HG03575 (cell line): ENCODE measurements at regions not wholly inside any gene's neighbourhood (a gene's known extent, or its start where the extent isn't known, plus 50 kb on each side); places are given as distances from the start of the nearest gene placed in this dataset.
A peak's percentile ranks its signal among the peaks of the same experiment; 100 is the strongest.

Experiments
- ATAC-seq: cut with Tn5 transposase; IDR thresholded peaks from one replicate; pipeline ENCODE4 v1.9.1; 2021; ENCODE audit not compliant: unreplicated experiment, insufficient number of reproducible peaks, low FRiP score; ENCODE audit errors: extremely low read depth

- ATAC-seq, result no peak
Measured at GRCh38 chr4:155071962-155072361, 136.5 kb upstream of the NPY2R start.

GRCh38 chr4:155072417-155072816 lies 136.0 kb upstream of the NPY2R start:
- ATAC-seq, result no peak

GRCh38 chr4:155073852-155074251 lies 134.6 kb upstream of the NPY2R start:
- no peak for ATAC-seq

GRCh38 chr4:155076256-155076785 lies 132.1 kb upstream of the NPY2R start:
- no peak for ATAC-seq

- ATAC-seq, result no peak
Measured at GRCh38 chr4:155077452-155078229, 130.8 kb upstream of the NPY2R start.

- no peak for ATAC-seq
Measured at GRCh38 chr4:155079871-155080270, 128.6 kb upstream of the NPY2R start.

- no peak for ATAC-seq
Measured at GRCh38 chr4:155081222-155081621, 127.2 kb upstream of the NPY2R start.

- no peak for ATAC-seq
Measured at GRCh38 chr4:155085843-155086530, 122.4 kb upstream of the NPY2R start.

- no peak for ATAC-seq
Measured at GRCh38 chr4:155094201-155094820, 114.1 kb upstream of the NPY2R start.

- no peak for ATAC-seq
Measured at GRCh38 chr4:155099231-155099630, 109.2 kb upstream of the NPY2R start.

- ATAC-seq, result no peak
Measured at GRCh38 chr4:155106629-155107028, 101.8 kb upstream of the NPY2R start.

GRCh38 chr4:155107059-155107458 lies 101.4 kb upstream of the NPY2R start:
- ATAC-seq, result no peak

GRCh38 chr4:155114790-155115189 lies 93.6 kb upstream of the NPY2R start:
- no peak for ATAC-seq

GRCh38 chr4:155119006-155119405 lies 89.4 kb upstream of the NPY2R start:
- no peak for ATAC-seq

GRCh38 chr4:155120536-155120935 lies 87.9 kb upstream of the NPY2R start:
- ATAC-seq, result no peak

- ATAC-seq, result no peak
Measured at GRCh38 chr4:155122382-155122781, 86.1 kb upstream of the NPY2R start.

GRCh38 chr4:155134136-155134535 lies 74.3 kb upstream of the NPY2R start:
- ATAC-seq, result no peak

- no peak for ATAC-seq
Measured at GRCh38 chr4:155140889-155141288, 67.5 kb upstream of the NPY2R start.

- peak; percentile 55 for ATAC-seq
Measured at GRCh38 chr4:155143512-155143911, 64.9 kb upstream of the NPY2R start.
